HG02798 (cell line): ENCODE measurements at regions not wholly inside any gene's neighbourhood (a gene's known extent, or its start where the extent isn't known, plus 50 kb on each side); places are given as distances from the start of the nearest gene placed in this dataset.

Experiments used
- ATAC-seq: cut with Tn5 transposase; IDR thresholded peaks from one replicate; pipeline ENCODE4 v1.9.1; 2021; ENCODE audit warnings: mild to moderate bottlenecking; ENCODE audit not compliant: unreplicated experiment, poor library complexity

DNA sequence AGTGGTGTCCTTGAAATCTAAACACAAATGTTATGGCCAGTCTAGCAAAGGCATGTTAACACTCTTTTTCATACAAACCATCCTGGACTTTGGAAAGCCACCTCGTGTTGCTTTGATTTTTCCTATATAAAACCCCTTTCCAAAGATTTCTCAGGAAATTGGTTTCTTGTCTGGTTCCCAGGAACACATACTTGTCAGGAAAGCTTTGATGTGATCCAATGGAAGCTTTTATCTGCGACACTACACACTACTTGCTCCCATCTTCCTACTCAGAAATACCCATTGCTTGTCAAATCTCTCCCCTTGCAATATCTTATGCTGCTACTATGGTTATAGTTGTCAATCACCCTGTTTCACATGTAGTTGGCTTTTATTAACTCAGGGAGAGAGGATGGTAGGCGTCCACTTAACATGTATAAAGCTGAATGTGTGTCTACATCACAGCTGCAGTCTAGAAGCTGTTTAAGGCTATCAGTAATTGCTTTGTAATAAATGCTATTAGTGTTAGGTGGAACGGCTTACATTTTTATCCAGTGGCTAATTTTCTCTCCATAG is 189.6 kb downstream of the GPAM start:
- no peak for ATAC-seq

- peak; percentile 88 for ATAC-seq
Observed at GRCh38 chr10:111996103-111996502, 187.5 kb downstream of the GPAM start.

DNA sequence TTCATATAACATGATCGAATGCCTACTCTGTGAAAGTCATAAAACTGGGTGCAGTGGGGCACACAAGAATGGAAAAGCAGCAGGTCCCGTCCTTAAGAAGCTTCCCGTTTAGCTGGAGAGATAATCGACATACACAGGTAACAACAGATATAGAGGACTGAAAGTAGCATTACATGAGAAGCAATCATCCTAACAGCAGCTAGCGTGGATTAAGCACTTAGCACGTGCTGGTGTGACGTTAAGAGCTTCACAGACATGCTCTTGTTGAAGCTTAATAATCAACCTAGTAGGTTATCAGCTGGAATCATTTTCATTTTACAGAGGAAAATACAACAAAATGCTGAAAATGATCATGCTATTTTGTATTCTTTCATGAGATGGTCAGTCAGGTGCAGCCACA is 184.8 kb downstream of the GPAM start:
- ATAC-seq = no peak

DNA sequence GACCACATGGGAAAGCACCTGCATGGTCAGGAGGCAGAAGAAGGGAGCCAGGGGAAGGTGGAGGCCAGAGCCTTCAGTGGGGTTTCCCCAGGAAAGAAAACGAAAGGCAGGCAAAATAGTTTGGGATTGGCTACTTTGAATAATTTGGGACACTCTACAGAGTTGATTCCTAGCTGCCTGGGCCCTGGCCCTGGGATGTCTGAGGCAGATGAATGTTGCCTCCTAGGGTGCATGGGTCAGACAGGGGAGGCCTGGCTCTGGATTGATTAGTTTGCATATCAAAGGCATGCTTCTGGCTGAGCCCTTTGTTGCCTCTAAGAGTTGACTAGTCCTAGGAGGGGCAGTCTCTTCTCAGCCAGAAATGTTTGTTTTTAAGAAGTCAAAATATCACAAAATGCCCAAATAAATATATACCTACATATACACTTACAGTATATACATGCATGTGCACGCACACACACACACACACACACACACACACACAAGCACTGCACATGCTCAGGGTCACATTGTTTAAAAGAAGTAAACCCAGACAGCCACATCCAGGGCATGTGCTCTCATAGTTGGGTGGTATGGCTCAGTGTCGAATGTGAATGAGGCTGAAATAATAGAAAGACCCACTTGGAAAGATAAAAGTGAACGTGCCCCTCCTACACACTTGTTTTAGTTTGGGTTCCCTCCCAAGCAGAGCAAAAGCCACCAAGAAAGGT is 184.2 kb downstream of the GPAM start:
- no peak for ATAC-seq

- no peak for ATAC-seq
Observed at GRCh38 chr10:111999915-112000302, 183.7 kb downstream of the GPAM start.

DNA sequence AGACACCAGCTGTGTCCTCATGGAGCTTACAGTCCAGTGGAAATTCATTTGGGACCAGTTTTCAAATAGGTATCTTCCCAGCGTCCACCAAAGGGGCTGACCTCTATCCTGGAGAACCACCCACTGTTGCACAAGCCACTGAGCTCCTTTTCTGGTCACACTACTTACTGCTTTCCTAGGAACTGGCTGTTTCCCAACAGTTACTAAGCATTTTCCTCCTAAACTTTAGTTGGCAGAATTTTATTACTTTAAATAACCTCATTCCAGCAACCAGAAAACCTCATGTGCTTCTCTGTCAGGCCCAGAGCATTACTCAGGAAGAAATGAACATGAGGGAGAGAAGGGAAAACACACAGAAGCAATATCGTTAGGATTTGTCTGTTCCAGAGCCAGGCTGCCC is 183.1 kb downstream of the GPAM start:
- no peak for ATAC-seq

GRCh38 chr10:112002206-112002605 is 181.4 kb downstream of the GPAM start:
- no peak for ATAC-seq

- ATAC-seq = no peak
Observed at GRCh38 chr10:112004075-112004474, 179.5 kb downstream of the GPAM start.

GRCh38 chr10:112005044-112005443 is 178.5 kb downstream of the GPAM start:
- ATAC-seq = no peak

- no peak for ATAC-seq
Observed at GRCh38 chr10:112006407-112006806, 177.2 kb downstream of the GPAM start.

DNA sequence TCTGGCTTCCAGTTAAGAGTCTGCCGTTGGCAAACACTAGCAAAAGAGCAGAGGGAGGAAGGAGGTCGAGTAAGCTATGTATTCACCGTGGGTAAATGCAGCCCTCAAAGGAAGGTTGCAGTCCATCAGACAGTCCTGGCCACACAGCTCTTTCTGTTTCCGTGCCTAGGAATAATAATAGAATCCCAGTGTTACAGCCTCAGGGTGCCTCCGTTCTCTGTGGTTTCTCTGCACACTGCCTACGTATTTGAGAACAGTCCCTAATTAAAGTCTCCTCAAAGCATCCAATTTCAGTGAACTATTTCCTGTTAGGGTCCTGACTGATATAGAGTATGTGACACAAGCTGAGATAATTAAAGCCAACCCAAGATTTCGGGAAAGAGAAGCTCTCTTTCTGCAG is 176.7 kb downstream of the GPAM start:
- ATAC-seq = no peak

DNA sequence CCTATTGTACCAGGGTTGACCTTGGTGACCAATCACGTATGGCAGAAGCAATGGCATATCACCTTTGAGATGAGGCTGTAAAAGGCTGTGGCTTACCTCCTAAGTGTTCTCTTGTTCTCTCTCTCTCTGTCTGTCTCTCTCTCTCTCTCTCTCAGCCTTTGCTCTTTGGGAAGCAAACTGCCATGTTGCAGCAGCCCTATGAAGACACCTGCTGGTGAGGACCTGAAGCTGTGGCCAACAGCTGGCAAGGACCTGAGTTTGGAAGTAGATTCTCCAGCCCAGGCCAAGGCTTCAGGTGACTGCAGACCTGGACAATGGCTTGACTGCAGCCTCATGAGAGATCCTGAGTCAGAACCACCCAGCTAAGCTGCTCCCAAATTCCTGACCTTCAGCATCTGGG is 161.4 kb downstream of the GPAM start:
- ATAC-seq = no peak

DNA sequence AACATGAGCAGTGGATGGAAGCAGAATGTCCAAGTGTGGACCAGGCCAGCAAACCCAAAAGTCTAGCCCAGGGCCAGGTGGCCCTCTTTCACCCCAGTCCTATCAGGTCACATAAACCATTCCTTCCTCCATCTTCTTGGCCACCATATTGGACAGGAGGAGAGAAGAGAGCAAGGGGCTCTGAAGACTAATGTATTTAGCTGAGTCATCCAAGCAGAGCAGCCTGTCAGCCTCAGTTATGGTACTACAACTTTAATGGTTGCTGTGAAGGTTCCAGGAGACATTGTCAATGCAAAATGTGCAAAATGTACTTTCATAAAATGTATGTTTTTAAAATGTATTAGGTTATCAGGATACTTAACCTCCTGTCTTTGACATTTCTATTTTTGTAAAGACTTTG is 159.5 kb downstream of the GPAM start:
- no peak for ATAC-seq

GRCh38 chr10:112025228-112025627 is 158.3 kb downstream of the GPAM start:
- ATAC-seq = no peak

DNA sequence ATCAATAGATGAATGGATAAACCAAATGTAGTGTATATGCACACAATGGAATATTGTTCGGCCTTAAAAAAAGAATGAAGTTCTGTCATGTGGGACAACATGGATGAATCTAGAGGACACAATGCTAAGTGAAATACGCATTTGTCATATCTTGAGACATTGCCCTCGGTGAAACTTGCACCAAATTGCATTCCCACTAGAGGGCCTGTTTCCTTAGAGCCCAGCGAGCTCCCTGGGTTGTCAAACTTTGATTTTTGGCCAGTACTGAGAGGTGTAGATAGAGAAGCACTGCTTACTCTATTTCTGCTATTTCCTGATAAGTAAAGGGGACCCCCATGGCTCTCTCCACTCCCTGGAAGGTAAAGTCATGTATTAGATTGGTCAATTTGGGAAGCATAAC is 157.1 kb downstream of the GPAM start:
- ATAC-seq = no peak

DNA sequence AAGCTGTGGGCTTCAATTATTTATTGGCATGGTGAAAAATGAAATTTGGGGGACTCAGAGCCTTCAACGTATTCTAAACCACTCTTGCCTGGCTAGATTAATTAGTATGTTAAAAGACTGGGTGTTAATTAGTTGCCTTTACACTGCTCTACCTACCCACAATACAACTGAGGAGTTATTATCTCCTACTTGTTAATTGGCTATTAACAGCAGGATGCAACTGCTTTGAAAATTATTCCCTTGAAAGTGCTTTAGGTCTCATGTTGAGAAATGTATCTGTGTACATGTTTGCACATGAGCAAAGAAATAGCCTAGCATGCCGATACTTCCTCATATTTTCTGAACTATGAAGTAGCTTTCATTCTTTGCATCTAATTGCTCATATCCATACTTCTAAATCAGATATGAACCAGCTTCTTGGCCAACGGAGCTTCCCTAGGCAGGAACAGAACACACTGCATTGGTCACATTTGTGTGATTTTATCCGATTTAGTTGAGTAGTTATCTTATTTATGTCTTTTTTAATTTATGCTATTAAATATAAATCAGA is 155.8 kb downstream of the GPAM start:
- ATAC-seq = no peak

DNA sequence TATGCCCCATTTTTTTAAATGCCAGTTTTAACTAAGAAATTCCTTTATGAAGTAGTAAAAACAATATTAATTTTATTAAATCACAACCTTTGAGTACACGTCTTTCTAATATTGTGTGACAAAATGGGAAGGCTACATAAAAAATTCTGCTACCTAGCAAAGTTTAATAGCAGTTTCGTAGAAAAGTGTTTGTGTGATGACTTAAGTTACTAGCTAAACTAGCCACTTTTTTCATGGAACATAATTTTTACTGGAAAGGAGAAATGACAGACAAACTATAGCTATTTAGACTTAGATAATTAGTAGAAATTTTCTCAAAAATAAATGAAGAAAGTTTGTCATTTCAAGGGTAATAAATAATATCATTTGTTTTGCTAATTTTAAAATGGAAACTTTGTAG is 153.1 kb downstream of the GPAM start:
- no peak for ATAC-seq

- no peak for ATAC-seq
Observed at GRCh38 chr10:112039823-112040222, 143.7 kb downstream of the GPAM start.

- ATAC-seq = no peak
Observed at GRCh38 chr10:112040696-112041095, 142.9 kb downstream of the GPAM start.

DNA sequence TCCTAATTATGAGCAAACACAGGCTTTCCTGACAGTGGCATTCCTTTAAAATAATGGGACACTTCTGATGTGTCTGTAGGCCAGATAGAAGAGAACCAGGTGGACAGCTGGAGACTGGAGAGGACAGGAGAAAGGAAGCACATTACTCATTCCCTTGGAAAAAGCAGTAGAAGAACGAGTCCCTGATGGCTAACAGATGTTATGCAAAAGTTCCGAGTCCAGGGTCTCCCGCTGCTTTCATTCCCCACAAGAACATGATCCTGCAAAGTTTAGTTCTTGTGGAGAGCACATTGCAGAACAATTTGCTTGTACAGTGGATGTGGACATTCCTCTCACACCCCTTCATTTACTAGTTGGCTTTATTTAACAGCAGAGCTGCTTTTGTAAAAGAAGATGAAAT is 137.6 kb downstream of the GPAM start:
- ATAC-seq = no peak

DNA sequence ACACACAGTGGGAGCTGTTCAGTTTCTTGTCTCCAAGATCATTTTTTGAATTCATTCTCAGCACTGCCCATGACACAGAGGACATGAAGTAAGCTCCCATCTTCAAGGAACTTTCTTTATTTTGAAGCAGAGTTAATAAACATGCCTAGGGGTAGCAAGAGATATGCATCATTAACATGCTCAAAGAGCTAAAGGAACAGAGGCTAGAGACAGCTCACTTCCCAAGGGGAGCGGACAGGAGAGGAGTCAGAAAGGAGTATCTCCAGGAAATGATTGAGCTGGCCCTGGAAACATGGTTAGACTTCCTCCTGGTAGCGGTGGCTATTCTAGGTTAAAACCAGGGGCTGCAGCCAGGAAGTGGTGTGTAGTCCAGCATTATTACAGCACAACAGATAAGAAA is 135.9 kb downstream of the GPAM start:
- no peak for ATAC-seq

DNA sequence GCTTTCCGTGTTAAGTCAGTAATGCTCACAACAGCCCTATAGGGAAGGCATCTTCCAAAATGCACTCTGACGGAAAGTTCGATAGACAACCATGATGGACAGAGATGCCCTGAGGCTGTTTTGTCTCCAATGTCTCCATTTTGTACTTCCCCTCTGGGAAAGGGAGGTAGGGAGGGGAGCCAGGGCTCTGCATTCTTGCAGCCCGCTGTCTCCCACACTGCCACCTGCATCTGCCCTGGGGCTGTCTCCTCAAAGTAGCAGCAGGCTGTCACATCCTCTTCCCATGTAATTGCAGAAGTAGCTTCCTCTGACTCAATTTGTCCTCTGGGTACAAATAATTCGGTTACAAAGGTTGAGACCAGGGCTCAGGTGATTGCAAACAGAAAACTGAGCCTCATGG is 131.4 kb downstream of the GPAM start:
- no peak for ATAC-seq
